ENCODE measurements at regions not wholly inside any gene's neighbourhood (a gene's known extent, or its start where the extent isn't known, plus 50 kb on each side); places are given as distances from the start of the nearest gene placed in this dataset.

- Histone ChIP-seq H3K27me3 (ENCODE audit: control insufficient read depth in 2 of 2, insufficient read depth in 2 of 2, low read length in 2 of 2) (no peaks in the 10 kb centered on the region), H3K36me3 (ENCODE audit: control insufficient read depth, insufficient read depth, low read length) (no peaks in the 10 kb centered on the region), H3K9me3 (replicated peaks; ENCODE audit: control insufficient read depth, insufficient read depth, low read depth, low read length) (no peaks in the 10 kb centered on the region), H3K79me2 (ENCODE audit: control insufficient read depth, insufficient read depth, low read length) (no peaks in the 10 kb centered on the region), H3K4me1 (replicated peaks in 1 of 2; ENCODE audit: control insufficient read depth in 2 of 2, insufficient read depth in 2 of 2, low read length in 2 of 2) (no peaks in the 10 kb centered on the region), H3K27ac (ENCODE audit: extremely low read depth, low read depth, low read length) (no peak overlapping the region), H3K9me1 (ENCODE audit: control insufficient read depth, insufficient read depth, low read length) (no peaks in the 10 kb centered on the region), H4K20me1 (replicated peaks; ENCODE audit: control insufficient read depth, insufficient read depth, low read length) (no peaks in the 10 kb centered on the region), H3K4me2 (ENCODE audit: insufficient read depth, low read length) (no peak overlapping the region), H3K4me3 (no peak overlapping the region), H3K9ac (ENCODE audit: insufficient read depth in 1 of 2, low read depth in 2 of 2, low read length in 2 of 2) (no peak overlapping the region), H2AFZ (ENCODE audit: low read depth, low read length) (no peak overlapping the region)
- DNase-seq (ENCODE audit: extremely low read depth in 1 of 4, low spot score in 3 of 4) (no peak), ATAC-seq (no peak), FAIRE-seq (no peak)
- intact Hi-C loops (cut with micrococcal nuclease) = no loop called here
- in situ Hi-C loops (cut with MboI) = no loop called here
- BruUV-seq (replicated peaks) = no TSS peak
- POLR2A ChIA-PET = no interaction called here
- TF ChIP-seq ZNF408 (CRISPR knock-in tag; IDR thresholded peaks at IDR 0.05; ENCODE audit: low read depth) = no peak
- CTCF ChIA-PET (ENCODE audit: low intra/inter-chr PET ratio) = no interaction called here
These were observed 57.0 kb upstream of the ZC3H15 start for GRCh38 chr2:186429104-186429503.

DNA sequence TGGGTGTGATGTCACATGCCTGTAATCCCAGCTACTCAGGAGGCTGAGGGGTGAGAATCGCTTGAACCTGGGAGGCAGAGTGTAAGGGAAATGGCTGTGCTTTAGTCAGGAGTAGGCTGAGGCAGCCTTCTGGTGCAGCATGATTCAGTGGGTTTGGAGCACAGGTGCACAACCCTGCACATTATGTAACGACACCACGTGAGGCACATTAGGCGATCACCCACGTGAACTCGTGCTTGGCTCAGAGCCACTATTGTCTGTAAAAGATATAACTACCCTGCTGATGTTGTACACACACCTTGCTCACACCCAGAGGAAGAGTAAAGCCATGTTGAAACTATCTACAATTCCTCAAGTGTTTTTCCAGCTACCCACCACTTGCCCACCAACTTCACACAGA is 54.8 kb upstream of the ZC3H15 start:
- Histone ChIP-seq H3K9ac (ENCODE audit: insufficient read depth in 1 of 2, low read depth in 2 of 2, low read length in 2 of 2) (no peak overlapping the region), H3K27ac (ENCODE audit: extremely low read depth, low read depth, low read length) (no peak overlapping the region), H3K36me3 (ENCODE audit: control insufficient read depth, insufficient read depth, low read length) (no peaks in the 10 kb centered on the region), H3K9me3 (replicated peaks; ENCODE audit: control insufficient read depth, insufficient read depth, low read depth, low read length) (no peaks in the 10 kb centered on the region), H3K79me2 (ENCODE audit: control insufficient read depth, insufficient read depth, low read length) (no peaks in the 10 kb centered on the region), H3K4me1 (replicated peaks in 1 of 2; ENCODE audit: control insufficient read depth in 2 of 2, insufficient read depth in 2 of 2, low read length in 2 of 2) (no peaks in the 10 kb centered on the region), H2AFZ (ENCODE audit: low read depth, low read length) (no peak overlapping the region), H4K20me1 (replicated peaks; ENCODE audit: control insufficient read depth, insufficient read depth, low read length) (no peaks in the 10 kb centered on the region), H3K9me1 (ENCODE audit: control insufficient read depth, insufficient read depth, low read length) (no peaks in the 10 kb centered on the region), H3K27me3 (ENCODE audit: control insufficient read depth in 2 of 2, insufficient read depth in 2 of 2, low read length in 2 of 2) (no peaks in the 10 kb centered on the region), H3K4me3 (no peak overlapping the region), H3K4me2 (ENCODE audit: insufficient read depth, low read length) (no peak overlapping the region)
- BruUV-seq (replicated peaks) = no TSS peak
- ChIA-PET POLR2A (interaction anchor here (0.6 to 1.0 kb wide), 2 partner anchors 14 to 377 kb away, joined by 3 to 4 read pairs; no protein-coding TSS in a partner anchor), CTCF (ENCODE audit: low intra/inter-chr PET ratio) (no interaction called here)
- in situ Hi-C loops (cut with MboI) (no loop called here), intact Hi-C loops (cut with micrococcal nuclease) (no loop called here)
- 4% methylated on average over 6 of the region's 6 CpGs for WGBS (ENCODE audit: insufficient coverage, low coverage, missing lambda C conversion rate)
- DNase-seq (ENCODE audit: extremely low read depth in 1 of 4, low spot score in 3 of 4) = no peak
- FAIRE-seq = no peak
- ATAC-seq = no peak; the same call in 1 of the 3 replicates
- 0 out of 2 replicates have a peak, but pooled peaks have one; percentile 12 for TF ChIP-seq USF2 (CRISPR knock-in tag; IDR thresholded peaks at IDR 0.05)
- TF ChIP-seq, protein P1, sequence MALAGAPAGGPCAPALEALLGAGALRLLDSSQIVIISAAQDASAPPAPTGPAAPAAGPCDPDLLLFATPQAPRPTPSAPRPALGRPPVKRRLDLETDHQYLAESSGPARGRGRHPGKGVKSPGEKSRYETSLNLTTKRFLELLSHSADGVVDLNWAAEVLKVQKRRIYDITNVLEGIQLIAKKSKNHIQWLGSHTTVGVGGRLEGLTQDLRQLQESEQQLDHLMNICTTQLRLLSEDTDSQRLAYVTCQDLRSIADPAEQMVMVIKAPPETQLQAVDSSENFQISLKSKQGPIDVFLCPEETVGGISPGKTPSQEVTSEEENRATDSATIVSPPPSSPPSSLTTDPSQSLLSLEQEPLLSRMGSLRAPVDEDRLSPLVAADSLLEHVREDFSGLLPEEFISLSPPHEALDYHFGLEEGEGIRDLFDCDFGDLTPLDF (CRISPR knock-in tag; IDR thresholded peaks at IDR 0.05) = no peak
